ENCODE measurements at regions not wholly inside any gene's neighbourhood (a gene's known extent, or its start where the extent isn't known, plus 50 kb on each side); places are given as distances from the start of the nearest gene placed in this dataset.

- no peak for DNase-seq (ENCODE audit: low read depth in 2 of 2)
Measured at GRCh38 chr1:81437213-81437612, 363.5 kb upstream of the ADGRL2 start.

- no peak for DNase-seq (ENCODE audit: low read depth in 2 of 2)
Measured at GRCh38 chr1:81435175-81435574, 365.6 kb upstream of the ADGRL2 start.

- DNase-seq (ENCODE audit: low read depth in 2 of 2): no peak
Measured at GRCh38 chr1:81433676-81434075, 367.1 kb upstream of the ADGRL2 start.

- no peak for DNase-seq (ENCODE audit: low read depth in 2 of 2)
Measured at GRCh38 chr1:81432654-81433109, 368.1 kb upstream of the ADGRL2 start.

GRCh38 chr1:81432059-81432458 lies 368.7 kb upstream of the ADGRL2 start:
- no peak for DNase-seq (ENCODE audit: low read depth in 2 of 2)

GRCh38 chr1:81431624-81432000 lies 369.1 kb upstream of the ADGRL2 start:
- DNase-seq (ENCODE audit: low read depth in 2 of 2): no peak

GRCh38 chr1:81430955-81431623 lies 369.6 kb upstream of the ADGRL2 start:
- DNase-seq (ENCODE audit: low read depth in 2 of 2): no peak

GRCh38 chr1:81430236-81430938 lies 370.3 kb upstream of the ADGRL2 start:
- no peak for DNase-seq (ENCODE audit: low read depth in 2 of 2)

- DNase-seq (ENCODE audit: low read depth in 2 of 2): no peak
Measured at GRCh38 chr1:81428998-81429397, 371.7 kb upstream of the ADGRL2 start.

- DNase-seq (ENCODE audit: low read depth in 2 of 2): no peak
Measured at GRCh38 chr1:81424816-81425215, 375.9 kb upstream of the ADGRL2 start.

- DNase-seq (ENCODE audit: low read depth in 2 of 2): no peak
Measured at GRCh38 chr1:81424061-81424460, 376.7 kb upstream of the ADGRL2 start.

- no peak for DNase-seq (ENCODE audit: low read depth in 2 of 2)
Measured at GRCh38 chr1:81420760-81421159, 380.0 kb upstream of the ADGRL2 start.

GRCh38 chr1:81414488-81415015 lies 386.2 kb upstream of the ADGRL2 start:
- peak in 1 of 2 experiments; percentile 4 for DNase-seq (ENCODE audit: low read depth in 2 of 2)

- no peak for DNase-seq (ENCODE audit: low read depth in 2 of 2)
Measured at GRCh38 chr1:81412954-81413353, 387.8 kb upstream of the ADGRL2 start.

- DNase-seq (ENCODE audit: low read depth in 2 of 2): no peak
Measured at GRCh38 chr1:81410941-81411340, 389.8 kb upstream of the ADGRL2 start.

- DNase-seq (ENCODE audit: low read depth in 2 of 2): no peak
Measured at GRCh38 chr1:81410351-81410750, 390.4 kb upstream of the ADGRL2 start.

- DNase-seq (ENCODE audit: low read depth in 2 of 2): no peak
Measured at GRCh38 chr1:81409780-81410274, 390.9 kb upstream of the ADGRL2 start.

- DNase-seq (ENCODE audit: low read depth in 2 of 2): no peak
Measured at GRCh38 chr1:81409262-81409661, 391.5 kb upstream of the ADGRL2 start.

GRCh38 chr1:81408419-81408818 lies 392.3 kb upstream of the ADGRL2 start:
- DNase-seq (ENCODE audit: low read depth in 2 of 2): no peak

- no peak for DNase-seq (ENCODE audit: low read depth in 2 of 2)
Measured at GRCh38 chr1:81407000-81407821, 393.5 kb upstream of the ADGRL2 start.

- no peak for DNase-seq (ENCODE audit: low read depth in 2 of 2)
Measured at GRCh38 chr1:81406292-81406999, 394.3 kb upstream of the ADGRL2 start.

GRCh38 chr1:81398041-81398440 lies 402.7 kb upstream of the ADGRL2 start:
- DNase-seq (ENCODE audit: low read depth in 2 of 2): no peak

All from stimulated activated CD4-positive, alpha-beta T cell treated with anti-CD3 and anti-CD28 coated beads, Interleukin-12 subunit alpha, Interleukin-12 subunit beta, amount 100 ng/mL, for 24 hours (primary cell).